ENCODE measurements at regions not wholly inside any gene's neighbourhood (a gene's known extent, or its start where the extent isn't known, plus 50 kb on each side); places are given as distances from the start of the nearest gene placed in this dataset.

- ChIA-PET POLR2A (no interaction called here), CTCF (interaction anchor here (1.4 kb wide), 2 partner anchors 10 to 20 kb away, joined by 3 read pairs; no protein-coding TSS in a partner anchor)
- DNase-seq (ENCODE audit: extremely low spot score) = no peak
- TF ChIP-seq, protein P1, sequence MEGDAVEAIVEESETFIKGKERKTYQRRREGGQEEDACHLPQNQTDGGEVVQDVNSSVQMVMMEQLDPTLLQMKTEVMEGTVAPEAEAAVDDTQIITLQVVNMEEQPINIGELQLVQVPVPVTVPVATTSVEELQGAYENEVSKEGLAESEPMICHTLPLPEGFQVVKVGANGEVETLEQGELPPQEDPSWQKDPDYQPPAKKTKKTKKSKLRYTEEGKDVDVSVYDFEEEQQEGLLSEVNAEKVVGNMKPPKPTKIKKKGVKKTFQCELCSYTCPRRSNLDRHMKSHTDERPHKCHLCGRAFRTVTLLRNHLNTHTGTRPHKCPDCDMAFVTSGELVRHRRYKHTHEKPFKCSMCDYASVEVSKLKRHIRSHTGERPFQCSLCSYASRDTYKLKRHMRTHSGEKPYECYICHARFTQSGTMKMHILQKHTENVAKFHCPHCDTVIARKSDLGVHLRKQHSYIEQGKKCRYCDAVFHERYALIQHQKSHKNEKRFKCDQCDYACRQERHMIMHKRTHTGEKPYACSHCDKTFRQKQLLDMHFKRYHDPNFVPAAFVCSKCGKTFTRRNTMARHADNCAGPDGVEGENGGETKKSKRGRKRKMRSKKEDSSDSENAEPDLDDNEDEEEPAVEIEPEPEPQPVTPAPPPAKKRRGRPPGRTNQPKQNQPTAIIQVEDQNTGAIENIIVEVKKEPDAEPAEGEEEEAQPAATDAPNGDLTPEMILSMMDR (IDR thresholded peaks at IDR 0.05; ENCODE audit: control extremely low read depth, extremely low read depth, low read depth, missing control alignments) = no peak
These were observed 124.1 kb upstream of the SERTAD2 start for GRCh38 chr2:64777841-64778240.

DNA sequence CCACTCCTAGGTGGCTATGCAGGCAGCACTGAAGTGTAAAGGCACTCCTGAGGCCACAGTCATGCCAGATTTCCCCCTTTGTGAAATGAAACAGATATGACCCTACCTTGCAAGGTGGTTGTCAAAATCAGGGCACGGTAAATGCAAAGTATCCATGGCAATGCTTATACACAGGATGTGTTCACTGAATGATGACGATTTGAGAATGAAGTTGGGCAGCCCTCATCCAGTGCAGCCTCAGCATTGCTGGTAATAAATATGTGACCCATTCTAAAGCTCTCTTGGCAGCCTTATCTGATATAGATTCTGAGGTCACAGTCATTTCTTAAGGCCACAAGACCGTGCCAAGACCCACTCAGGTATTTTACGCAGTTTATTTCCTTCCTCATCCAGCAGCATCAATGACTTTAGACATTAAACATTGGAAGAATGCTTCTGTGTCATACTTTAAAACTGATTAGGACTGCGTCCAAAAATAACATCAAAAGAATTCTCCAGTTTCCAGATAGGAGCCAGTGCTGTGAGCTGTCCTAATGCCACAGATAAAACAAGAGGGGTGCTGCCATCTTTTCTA is 125.5 kb upstream of the SERTAD2 start:
- DNase-seq (ENCODE audit: extremely low spot score) = no peak
- ChIA-PET CTCF (interaction anchor here (1.2 to 2.2 kb wide), 4 partner anchors 11 to 54 kb away, joined by 3 to 8 read pairs (median 4); no protein-coding TSS in a partner anchor), POLR2A (interaction anchor here (0.8 kb wide), 1 partner anchor 28 kb away, joined by 4 read pairs; no protein-coding TSS in a partner anchor)
- TF ChIP-seq, protein P1 (IDR thresholded peaks at IDR 0.05; ENCODE audit: control extremely low read depth, extremely low read depth, low read depth, missing control alignments) = no peak

- no peak for DNase-seq (ENCODE audit: extremely low spot score)
- POLR2A ChIA-PET = interaction anchor here (0.8 kb wide), 1 partner anchor 29 kb away, joined by 4 read pairs; no protein-coding TSS in a partner anchor
- TF ChIP-seq, protein P1 (IDR thresholded peaks at IDR 0.05; ENCODE audit: control extremely low read depth, extremely low read depth, low read depth, missing control alignments) = no peak
- CTCF ChIA-PET = interaction anchor here (0.9 to 2.2 kb wide), 3 partner anchors 8 to 13 kb away, joined by 4 to 8 read pairs (median 5); no protein-coding TSS in a partner anchor
These were observed 126.3 kb upstream of the SERTAD2 start for GRCh38 chr2:64780041-64780440.

DNA sequence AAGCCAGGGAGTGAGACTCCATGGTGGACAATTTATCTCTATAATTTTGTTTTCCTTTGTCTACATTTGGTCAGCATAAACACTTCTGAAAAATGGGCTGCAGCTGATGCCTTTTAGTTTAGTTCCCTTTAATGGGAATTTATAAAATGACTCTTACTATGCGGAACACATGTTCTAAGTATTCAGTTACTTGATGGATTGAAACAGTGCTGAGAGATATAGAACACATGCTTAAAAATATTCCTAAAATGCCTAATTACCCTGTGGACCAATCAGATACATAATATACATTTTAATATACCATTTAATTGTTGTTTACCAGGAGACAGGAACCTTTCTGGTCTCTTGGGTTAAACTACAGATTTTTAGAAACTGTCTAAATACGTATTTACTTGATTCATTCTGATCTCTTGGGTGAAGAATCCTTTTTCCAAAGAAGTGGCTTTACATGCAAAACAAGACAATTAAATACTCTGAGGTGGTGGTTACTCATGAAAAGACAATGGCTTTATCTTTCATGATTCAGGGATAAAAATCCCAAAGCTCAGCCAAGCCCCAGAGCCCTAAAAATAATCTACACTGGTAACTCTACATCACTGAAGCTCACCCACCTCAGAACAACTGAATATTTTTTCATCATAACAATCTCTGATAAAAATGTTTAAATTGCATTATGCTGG is 128.1 kb upstream of the SERTAD2 start:
- POLR2A ChIA-PET = no interaction called here
- CTCF ChIA-PET = interaction anchor here (1.1 to 1.8 kb wide), 3 partner anchors 11 to 290 kb away, joined by 3 to 9 read pairs (median 3); no protein-coding TSS in a partner anchor
- TF ChIP-seq, protein P1 (IDR thresholded peaks at IDR 0.05; ENCODE audit: control extremely low read depth, extremely low read depth, low read depth, missing control alignments) = no peak
- no peak for DNase-seq (ENCODE audit: extremely low spot score)

GRCh38 chr2:64784168-64785061 is 130.7 kb upstream of the SERTAD2 start:
- ChIA-PET POLR2A (no interaction called here), CTCF (interaction anchor here (1.0 to 1.4 kb wide), 3 partner anchors 9 to 20 kb away, joined by 3 to 4 read pairs (median 3); no protein-coding TSS in a partner anchor)
- TF ChIP-seq, protein P1 (IDR thresholded peaks at IDR 0.05; ENCODE audit: control extremely low read depth, extremely low read depth, low read depth, missing control alignments) = no peak
- no peak for DNase-seq (ENCODE audit: extremely low spot score)

GRCh38 chr2:64785245-64785644 is 131.5 kb upstream of the SERTAD2 start:
- CTCF ChIA-PET = interaction anchor here (1.2 kb wide), 1 partner anchor 8 kb away, joined by 3 read pairs; no protein-coding TSS in a partner anchor
- POLR2A ChIA-PET = no interaction called here
- no peak for DNase-seq (ENCODE audit: extremely low spot score)
- TF ChIP-seq, protein P1 (IDR thresholded peaks at IDR 0.05; ENCODE audit: control extremely low read depth, extremely low read depth, low read depth, missing control alignments) = no peak
